Activated CD8-positive, alpha-beta T cell treated with anti-CD3 and anti-CD28 coated beads for 36 hours (primary cell): ENCODE measurements at regions not wholly inside any gene's neighbourhood (a gene's known extent, or its start where the extent isn't known, plus 50 kb on each side); places are given as distances from the start of the nearest gene placed in this dataset.

Experiments
- ATAC-seq: fragments of 200-7000 bp; cut with Tn5 transposase; one replicate; pipeline ENCODE4 v1.10.0; 2021; ENCODE audit warnings: mild to moderate bottlenecking, moderate library complexity
- CTCF ChIA-PET: fragments of 350-600 bp; sonication (Branson Sonifier 250); formaldehyde crosslinking; loops from one replicate; lab custom pipeline; 2021; ENCODE audit warnings: antibody characterized with exemption; lab: Charles Lee
- POLR2A ChIA-PET: fragments of 350-600 bp; sonication (Branson Sonifier 250); formaldehyde crosslinking; loops from one replicate; lab custom pipeline; 2021; ENCODE audit warnings: antibody characterized with exemption; lab: Charles Lee
- DNase-seq: peaks from one replicate; pipeline ENCODE4 v3.0.0-alpha.2; 2020
- H3K27ac Mint-ChIP-seq: one replicate; pipeline ENCODE4 v1.8.0; 2021; ENCODE audit warnings: mild to moderate bottlenecking, mixed read lengths
- H3K27me3 Mint-ChIP-seq: one replicate; pipeline ENCODE4 v1.8.0; 2021; ENCODE audit warnings: mixed read lengths
- H3K36me3 Mint-ChIP-seq: one replicate; pipeline ENCODE4 v1.8.0; 2021; ENCODE audit warnings: low read depth, mixed read lengths
- H3K4me1 Mint-ChIP-seq: one replicate; pipeline ENCODE4 v1.8.0; 2021; ENCODE audit warnings: low read depth, mixed read lengths
- H3K4me3 Mint-ChIP-seq: one replicate; pipeline ENCODE4 v1.8.0; 2021; ENCODE audit warnings: mild to moderate bottlenecking, moderate library complexity, mixed read lengths
- H3K9me3 Mint-ChIP-seq: one replicate; pipeline ENCODE4 v1.8.0; 2021; ENCODE audit warnings: mixed read lengths
- CTCF ChIP-seq: fragments of 200-600 bp; IDR thresholded peaks from one replicate; pipeline ENCODE4 v1.8.0; 2022; ENCODE audit warnings: antibody characterized with exemption, mild to moderate bottlenecking
- intact Hi-C: fragments of 100-400 bp; cut with micrococcal nuclease; formaldehyde crosslinking; loops from one replicate; pipeline ENCODE4 v1.10.0; 2022

- intact Hi-C loops: no loop called here
- DNase-seq (no peak), ATAC-seq (no peak)
- Mint-ChIP-seq H3K4me1 (peaks cover 3% of the 10 kb centered on the region), H3K27me3 (peaks cover 28% of the 10 kb centered on the region), H3K36me3 (no peaks in the 10 kb centered on the region), H3K9me3 (no peaks in the 10 kb centered on the region), H3K27ac (no peak overlapping the region), H3K4me3 (no peak overlapping the region)
- TF ChIP-seq CTCF: no peak
- CTCF ChIA-PET: no interaction called here
- POLR2A ChIA-PET: no interaction called here
Measured at GRCh38 chr22:27614006-27614649, 187.4 kb downstream of the MN1 start.

GRCh38 chr22:27614650-27615007 lies 186.9 kb downstream of the MN1 start:
- no peak for DNase-seq
- peaks cover 28% of the 10 kb centered on the region for H3K27me3 Mint-ChIP-seq
- no peak for TF ChIP-seq CTCF
- no peak overlapping the region for H3K27ac Mint-ChIP-seq
- H3K4me1 Mint-ChIP-seq: peaks cover 3% of the 10 kb centered on the region
- CTCF ChIA-PET: no interaction called here
- intact Hi-C loops: no loop called here
- no peak overlapping the region for H3K4me3 Mint-ChIP-seq
- POLR2A ChIA-PET: no interaction called here
- no peaks in the 10 kb centered on the region for H3K9me3 Mint-ChIP-seq
- no peaks in the 10 kb centered on the region for H3K36me3 Mint-ChIP-seq
- no peak for ATAC-seq

GRCh38 chr22:27615408-27615807 lies 186.1 kb downstream of the MN1 start:
- Mint-ChIP-seq H3K4me3 (no peak overlapping the region), H3K27ac (no peak overlapping the region), H3K27me3 (peaks cover 28% of the 10 kb centered on the region), H3K36me3 (no peaks in the 10 kb centered on the region), H3K4me1 (peaks cover 3% of the 10 kb centered on the region), H3K9me3 (no peaks in the 10 kb centered on the region)
- TF ChIP-seq CTCF: no peak
- ChIA-PET CTCF (no interaction called here), POLR2A (no interaction called here)
- ATAC-seq: no peak
- DNase-seq: no peak
- intact Hi-C loops: no loop called here

- no peak for TF ChIP-seq CTCF
- intact Hi-C loops: no loop called here
- ChIA-PET CTCF (no interaction called here), POLR2A (interaction anchor here (0.6 kb wide), 1 partner anchor 740 kb away, joined by 3 read pairs; no protein-coding TSS in a partner anchor)
- Mint-ChIP-seq H3K36me3 (no peaks in the 10 kb centered on the region), H3K4me3 (no peak overlapping the region), H3K27me3 (peaks cover 28% of the 10 kb centered on the region), H3K4me1 (peaks cover 3% of the 10 kb centered on the region), H3K27ac (no peak overlapping the region), H3K9me3 (no peaks in the 10 kb centered on the region)
- ATAC-seq: no peak
- no peak for DNase-seq
Measured at GRCh38 chr22:27616033-27616432, 185.5 kb downstream of the MN1 start.

GRCh38 chr22:27617214-27617881 lies 184.2 kb downstream of the MN1 start:
- CTCF ChIA-PET: no interaction called here
- Mint-ChIP-seq H3K4me3 (no peak overlapping the region), H3K27ac (no peak overlapping the region), H3K9me3 (no peaks in the 10 kb centered on the region), H3K36me3 (no peaks in the 10 kb centered on the region), H3K4me1 (peaks cover 3% of the 10 kb centered on the region), H3K27me3 (peaks cover 27% of the 10 kb centered on the region)
- ATAC-seq (no peak), DNase-seq (no peak)
- intact Hi-C loops: no loop called here
- POLR2A ChIA-PET: no interaction called here
- no peak for TF ChIP-seq CTCF
